ENCODE measurements at regions not wholly inside any gene's neighbourhood (a gene's known extent, or its start where the extent isn't known, plus 50 kb on each side); places are given as distances from the start of the nearest gene placed in this dataset.

GRCh38 chrX:40422021-40422420 lies 158.7 kb upstream of the ATP6AP2 start:
- Histone ChIP-seq H3K9me3 (replicated peaks; ENCODE audit: control insufficient read depth, insufficient read depth, low read length) (no peaks in the 10 kb centered on the region), H2AFZ (ENCODE audit: low read depth, low read length) (no peak overlapping the region), H3K9me1 (replicated peaks; ENCODE audit: control insufficient read depth, extremely low read depth, insufficient read depth, low read length) (no peaks in the 10 kb centered on the region), H3K9ac (replicated peaks; ENCODE audit: extremely low read depth, insufficient read depth, low read length) (no peak overlapping the region), H3K27ac (ENCODE audit: insufficient read depth, low read depth, low read length) (no peak overlapping the region), H3K4me3 (replicated peaks in 1 of 3; ENCODE audit: insufficient read depth in 1 of 3, low read depth in 1 of 3, low read length in 3 of 3) (no peak overlapping the region), H3K36me3 (ENCODE audit: control insufficient read depth in 2 of 2, extremely low read depth in 1 of 2, insufficient read depth in 2 of 2, low read length in 2 of 2) (no peaks in the 10 kb centered on the region), H4K20me1 (replicated peaks; ENCODE audit: control insufficient read depth, extremely low read depth, insufficient read depth, low read length) (no peaks in the 10 kb centered on the region), H3K4me1 (ENCODE audit: control insufficient read depth, extremely low read depth, insufficient read depth, low read length) (no peaks in the 10 kb centered on the region), H3K79me2 (ENCODE audit: control insufficient read depth, insufficient read depth, low read length) (no peaks in the 10 kb centered on the region), H3K4me2 (ENCODE audit: insufficient read depth, low read length) (no peak overlapping the region), H3K27me3 (ENCODE audit: control insufficient read depth in 2 of 2, insufficient read depth in 2 of 2, low read length in 2 of 2) (no peaks in the 10 kb centered on the region)
- no peak for FAIRE-seq
- DNase-seq (ENCODE audit: low read depth, low spot score), result no peak
- ChIA-PET POLR2A (no interaction called here), CTCF (no interaction called here)
- intact Hi-C loops (cut with micrococcal nuclease) (no loop called here), dilution Hi-C loops (cut with MboI; ENCODE audit: extremely low pct_ligation_motif_present, low sequenced_read_pairs) (no loop called here)
- TF ChIP-seq JUN (IDR thresholded peaks at IDR 0.05; ENCODE audit: borderline replicate concordance, insufficient read depth, insufficient read length, low read depth) (no peak), EZH2 (IDR thresholded peaks at IDR 0.05; ENCODE audit: borderline replicate concordance, low read depth, low read length, severe bottlenecking) (no peak), GATA2 (IDR thresholded peaks at IDR 0.05; ENCODE audit: insufficient read depth, insufficient read length, low read depth, low read length) (no peak), FOS (IDR thresholded peaks at IDR 0.05; ENCODE audit: borderline replicate concordance, insufficient read depth, low read length) (no peak), CTCF (IDR thresholded peaks at IDR 0.05; ENCODE audit: extremely low read depth in 1 of 2, insufficient read depth in 1 of 2, low read depth in 1 of 2, low read length in 2 of 2) (no peak), MYC (IDR thresholded peaks at IDR 0.05; ENCODE audit: low read depth, low read length) (no peak), POLR2AphosphoS5 (IDR thresholded peaks at IDR 0.05; ENCODE audit: insufficient read depth, low read depth, low read length) (no peak), POLR2A (IDR thresholded peaks at IDR 0.05; ENCODE audit: low read depth, low read length) (no peak)
- TF ChIP-seq, protein P1, sequence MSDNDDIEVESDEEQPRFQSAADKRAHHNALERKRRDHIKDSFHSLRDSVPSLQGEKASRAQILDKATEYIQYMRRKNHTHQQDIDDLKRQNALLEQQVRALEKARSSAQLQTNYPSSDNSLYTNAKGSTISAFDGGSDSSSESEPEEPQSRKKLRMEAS (IDR thresholded peaks at IDR 0.05; ENCODE audit: insufficient read depth, insufficient read length), result no peak
- BruUV-seq (replicated peaks), result no TSS peak

All from endothelial cell of umbilical vein (primary cell).